GM18909 (cell line): ENCODE measurements at regions not wholly inside any gene's neighbourhood (a gene's known extent, or its start where the extent isn't known, plus 50 kb on each side); places are given as distances from the start of the nearest gene placed in this dataset.
"Not testable (repeated sequence)": the region's sequence is repeated elsewhere in the genome, so short reads cannot be mapped to it uniquely, and the experiment has no call there.

ENCODE experiments used
- ATAC-seq: cut with Tn5 transposase; IDR thresholded peaks from one replicate; pipeline ENCODE4 v1.9.1; 2021; ENCODE audit warnings: mild to moderate bottlenecking; ENCODE audit not compliant: unreplicated experiment, poor library complexity

- no peak for ATAC-seq
Observed at GRCh38 chr7:10779465-10780399, 193.9 kb upstream of the PHF14 start.

- ATAC-seq, result no peak
Observed at GRCh38 chr7:10780400-10780747, 193.3 kb upstream of the PHF14 start.

- ATAC-seq, result not testable (repeated sequence)
Observed at GRCh38 chr7:10786976-10787375, 186.7 kb upstream of the PHF14 start.

GRCh38 chr7:10789170-10789569, 184.5 kb upstream of the PHF14 start:
- ATAC-seq, result no peak

GRCh38 chr7:10790910-10791309, 182.8 kb upstream of the PHF14 start:
- no peak for ATAC-seq

GRCh38 chr7:10793995-10794775, 179.5 kb upstream of the PHF14 start:
- ATAC-seq, result no peak

- ATAC-seq, result no peak
Observed at GRCh38 chr7:10797157-10797556, 176.5 kb upstream of the PHF14 start.

GRCh38 chr7:10798044-10798443, 175.6 kb upstream of the PHF14 start:
- no peak for ATAC-seq

- ATAC-seq, result no peak
Observed at GRCh38 chr7:10799475-10799874, 174.2 kb upstream of the PHF14 start.

GRCh38 chr7:10802011-10802410, 171.7 kb upstream of the PHF14 start:
- ATAC-seq, result no peak

- ATAC-seq, result no peak
Observed at GRCh38 chr7:10802526-10802925, 171.1 kb upstream of the PHF14 start.

GRCh38 chr7:10803720-10804119, 170.0 kb upstream of the PHF14 start:
- no peak for ATAC-seq

- no peak for ATAC-seq
Observed at GRCh38 chr7:10804770-10805169, 168.9 kb upstream of the PHF14 start.

- no peak for ATAC-seq
Observed at GRCh38 chr7:10815546-10815945, 158.1 kb upstream of the PHF14 start.

- ATAC-seq, result no peak
Observed at GRCh38 chr7:10821156-10821555, 152.5 kb upstream of the PHF14 start.

GRCh38 chr7:10824154-10824553, 149.5 kb upstream of the PHF14 start:
- no peak for ATAC-seq

- no peak for ATAC-seq
Observed at GRCh38 chr7:10838228-10838627, 135.4 kb upstream of the PHF14 start.

- ATAC-seq, result no peak
Observed at GRCh38 chr7:10845225-10845624, 128.4 kb upstream of the PHF14 start.

GRCh38 chr7:10855583-10855982, 118.1 kb upstream of the PHF14 start:
- ATAC-seq, result no peak

- ATAC-seq, result no peak
Observed at GRCh38 chr7:10860516-10860915, 113.2 kb upstream of the PHF14 start.

GRCh38 chr7:10863476-10863875, 110.2 kb upstream of the PHF14 start:
- no peak for ATAC-seq
